Neural crest cell (in vitro differentiated cells): ENCODE measurements at regions not wholly inside any gene's neighbourhood (a gene's known extent, or its start where the extent isn't known, plus 50 kb on each side); places are given as distances from the start of the nearest gene placed in this dataset.
"Not testable (repeated sequence)": the region's sequence is repeated elsewhere in the genome, so short reads cannot be mapped to it uniquely, and the experiment has no call there.

ENCODE experiments used
- DNase-seq: peaks from one replicate; pipeline ENCODE4 v3.0.0; 2021; ENCODE audit warnings: low read depth, mixed read lengths, low spot score
- H3K27ac Mint-ChIP-seq: one replicate; pipeline ENCODE4 v1.8.0; 2021; ENCODE audit warnings: mild to moderate bottlenecking, mixed read lengths; ENCODE audit not compliant: unreplicated experiment
- H3K27me3 Mint-ChIP-seq: 2 replicates; pipeline ENCODE4 v1.8.0; 2021; ENCODE audit warnings: low read depth, mild to moderate bottlenecking, mixed read lengths
- H3K36me3 Mint-ChIP-seq: 2 replicates; pipeline ENCODE4 v1.8.0; 2021; ENCODE audit warnings: low read depth, mild to moderate bottlenecking, mixed read lengths
- H3K4me1 Mint-ChIP-seq: 2 replicates; pipeline ENCODE4 v1.8.0; 2021; ENCODE audit warnings: mixed read lengths
- H3K4me3 Mint-ChIP-seq: one replicate; pipeline ENCODE4 v1.8.0; 2021; ENCODE audit warnings: mild to moderate bottlenecking, mixed read lengths
- H3K9me3 Mint-ChIP-seq: 2 replicates; pipeline ENCODE4 v1.8.0; 2021; ENCODE audit warnings: mixed read lengths
- TF ChIP-seq, protein P1 (sequence below): fragments of 200-600 bp; sonication (generic); conservative IDR thresholded peaks from 2 replicates; pipeline ENCODE4 v1.5.0; 2021; ENCODE audit warnings: antibody characterized with exemption, mild to moderate bottlenecking

DNA sequence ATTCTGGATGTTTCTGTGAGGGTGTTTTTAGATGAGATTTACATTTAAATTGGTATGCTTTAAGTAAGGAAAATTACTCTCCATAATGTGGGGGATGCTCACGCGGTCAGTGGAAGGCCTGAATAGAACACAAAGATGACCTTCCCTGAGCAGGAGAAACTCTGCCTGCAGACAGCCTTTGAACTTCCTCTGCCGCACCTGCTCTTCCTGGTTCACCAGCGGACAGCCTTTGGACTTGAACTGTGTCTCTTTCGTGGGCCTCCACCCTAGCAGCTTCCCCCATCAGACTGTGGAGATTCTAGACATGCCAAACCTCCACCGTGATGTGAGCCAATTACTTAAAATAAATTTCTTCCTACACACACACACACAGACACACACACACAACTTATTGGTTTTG, 210.7 kb downstream of the EFCAB11 start:
- TF ChIP-seq, protein P1, sequence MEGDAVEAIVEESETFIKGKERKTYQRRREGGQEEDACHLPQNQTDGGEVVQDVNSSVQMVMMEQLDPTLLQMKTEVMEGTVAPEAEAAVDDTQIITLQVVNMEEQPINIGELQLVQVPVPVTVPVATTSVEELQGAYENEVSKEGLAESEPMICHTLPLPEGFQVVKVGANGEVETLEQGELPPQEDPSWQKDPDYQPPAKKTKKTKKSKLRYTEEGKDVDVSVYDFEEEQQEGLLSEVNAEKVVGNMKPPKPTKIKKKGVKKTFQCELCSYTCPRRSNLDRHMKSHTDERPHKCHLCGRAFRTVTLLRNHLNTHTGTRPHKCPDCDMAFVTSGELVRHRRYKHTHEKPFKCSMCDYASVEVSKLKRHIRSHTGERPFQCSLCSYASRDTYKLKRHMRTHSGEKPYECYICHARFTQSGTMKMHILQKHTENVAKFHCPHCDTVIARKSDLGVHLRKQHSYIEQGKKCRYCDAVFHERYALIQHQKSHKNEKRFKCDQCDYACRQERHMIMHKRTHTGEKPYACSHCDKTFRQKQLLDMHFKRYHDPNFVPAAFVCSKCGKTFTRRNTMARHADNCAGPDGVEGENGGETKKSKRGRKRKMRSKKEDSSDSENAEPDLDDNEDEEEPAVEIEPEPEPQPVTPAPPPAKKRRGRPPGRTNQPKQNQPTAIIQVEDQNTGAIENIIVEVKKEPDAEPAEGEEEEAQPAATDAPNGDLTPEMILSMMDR: no peak
- no peak for DNase-seq
- Mint-ChIP-seq H3K27ac (no peak overlapping the region), H3K4me3 (no peak overlapping the region), H3K4me1 (no peaks in the 10 kb centered on the region), H3K9me3 (peaks cover 29% of the 10 kb centered on the region), H3K27me3 (no peaks in the 10 kb centered on the region), H3K36me3 (peaks cover 5% of the 10 kb centered on the region)

DNA sequence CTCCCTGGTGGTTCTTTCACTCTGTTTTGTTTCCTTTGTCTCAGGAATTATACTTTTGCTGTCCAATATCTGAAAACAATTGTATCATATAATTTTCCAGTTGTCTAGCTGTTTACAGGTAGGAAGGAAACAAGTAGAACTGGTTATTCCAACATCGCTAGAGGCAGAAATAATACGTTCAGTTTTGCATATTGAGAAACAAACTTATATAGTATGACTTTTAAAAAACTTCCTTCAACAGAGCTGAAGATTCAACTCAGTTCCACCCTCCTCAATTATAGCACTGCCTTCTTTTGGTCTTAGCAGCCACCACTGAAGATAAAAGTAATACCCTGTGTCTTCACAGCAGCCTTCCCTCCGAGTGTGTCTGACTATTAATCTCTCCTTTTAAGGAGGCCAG, 214.3 kb downstream of the EFCAB11 start:
- Mint-ChIP-seq H3K27ac (no peak overlapping the region), H3K36me3 (peaks cover 5% of the 10 kb centered on the region), H3K4me1 (no peaks in the 10 kb centered on the region), H3K27me3 (no peaks in the 10 kb centered on the region), H3K4me3 (no peak overlapping the region), H3K9me3 (peaks cover 15% of the 10 kb centered on the region)
- TF ChIP-seq, protein P1: no peak
- DNase-seq: no peak

DNA sequence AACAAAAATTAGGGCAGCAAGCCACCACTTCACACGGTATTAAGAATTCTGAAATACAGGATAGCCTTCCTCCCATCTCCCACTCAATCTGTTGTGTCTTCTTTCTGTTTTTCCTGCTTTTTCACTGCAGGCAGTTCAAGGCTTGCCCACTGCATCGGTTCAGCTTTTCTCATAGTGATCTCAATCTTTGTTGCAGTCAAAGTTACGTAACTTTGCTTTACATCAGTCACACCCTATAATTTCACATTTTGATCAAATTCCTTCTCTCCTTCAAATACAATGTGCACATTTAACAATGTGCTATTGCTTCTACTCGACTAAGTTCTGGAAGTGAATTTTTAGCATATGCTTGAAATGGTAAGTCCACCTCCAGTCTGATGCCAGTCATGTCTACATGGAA, 217.6 kb downstream of the EFCAB11 start:
- no peak for DNase-seq
- Mint-ChIP-seq H3K36me3 (peaks cover 1% of the 10 kb centered on the region), H3K4me1 (no peaks in the 10 kb centered on the region), H3K27me3 (no peaks in the 10 kb centered on the region), H3K9me3 (peaks cover 12% of the 10 kb centered on the region), H3K27ac (no peak overlapping the region), H3K4me3 (no peak overlapping the region)
- TF ChIP-seq, protein P1: no peak

DNA sequence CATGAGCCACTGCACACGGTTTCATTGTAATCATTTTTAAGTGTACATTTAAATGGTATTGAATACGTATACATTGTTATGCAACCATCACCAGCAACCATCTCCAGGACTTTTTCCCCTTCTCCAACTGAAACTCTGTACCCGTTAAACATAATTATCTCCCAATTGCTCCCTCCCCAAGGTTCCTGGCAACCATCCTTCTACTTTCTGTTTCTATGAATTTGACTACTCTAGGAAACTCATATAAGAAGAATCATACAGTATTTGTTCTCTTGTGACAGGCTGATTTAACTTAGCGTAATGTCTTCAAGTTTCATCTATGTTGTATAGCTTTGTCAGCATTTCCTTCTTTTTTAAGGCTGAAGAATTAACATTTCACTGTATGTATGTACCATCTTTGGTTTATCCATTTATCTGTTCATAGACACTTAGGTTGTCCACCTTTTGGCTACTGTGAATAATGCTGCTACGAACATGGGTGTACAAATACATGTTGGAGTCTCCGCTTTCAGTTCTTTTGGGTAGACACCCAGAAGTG, 223.1 kb downstream of the EFCAB11 start:
- TF ChIP-seq, protein P1: no peak
- Mint-ChIP-seq H3K36me3 (no peaks in the 10 kb centered on the region), H3K4me1 (no peaks in the 10 kb centered on the region), H3K27me3 (no peaks in the 10 kb centered on the region), H3K9me3 (peaks cover 6% of the 10 kb centered on the region), H3K27ac (no peak overlapping the region), H3K4me3 (no peak overlapping the region)
- DNase-seq: no peak

DNA sequence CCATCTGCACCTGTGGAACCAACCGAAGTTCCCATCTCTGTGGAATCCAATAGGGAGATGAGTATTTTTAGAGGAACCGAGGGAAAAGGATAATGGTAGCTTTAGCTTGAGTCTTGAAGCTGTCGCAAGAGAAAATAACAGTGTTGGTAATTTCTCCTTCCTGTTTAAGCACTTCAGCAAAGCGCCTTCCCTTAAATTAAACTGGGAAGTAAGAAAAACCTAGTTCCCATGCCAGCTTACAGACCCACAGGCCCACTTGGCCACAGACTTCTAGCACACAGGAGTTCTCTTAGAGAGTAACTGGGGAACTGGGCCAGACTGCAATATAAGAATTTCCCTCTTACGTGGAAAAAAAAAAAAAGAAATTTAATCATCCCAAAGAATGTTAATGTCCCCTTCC, 223.8 kb downstream of the EFCAB11 start:
- TF ChIP-seq, protein P1: no peak
- DNase-seq: no peak
- no peaks in the 10 kb centered on the region for H3K4me1 Mint-ChIP-seq
- H3K4me3 Mint-ChIP-seq: no peak overlapping the region
- H3K9me3 Mint-ChIP-seq: peaks cover 6% of the 10 kb centered on the region
- H3K36me3 Mint-ChIP-seq: no peaks in the 10 kb centered on the region
- H3K27me3 Mint-ChIP-seq: no peaks in the 10 kb centered on the region
- H3K27ac Mint-ChIP-seq: no peak overlapping the region

DNA sequence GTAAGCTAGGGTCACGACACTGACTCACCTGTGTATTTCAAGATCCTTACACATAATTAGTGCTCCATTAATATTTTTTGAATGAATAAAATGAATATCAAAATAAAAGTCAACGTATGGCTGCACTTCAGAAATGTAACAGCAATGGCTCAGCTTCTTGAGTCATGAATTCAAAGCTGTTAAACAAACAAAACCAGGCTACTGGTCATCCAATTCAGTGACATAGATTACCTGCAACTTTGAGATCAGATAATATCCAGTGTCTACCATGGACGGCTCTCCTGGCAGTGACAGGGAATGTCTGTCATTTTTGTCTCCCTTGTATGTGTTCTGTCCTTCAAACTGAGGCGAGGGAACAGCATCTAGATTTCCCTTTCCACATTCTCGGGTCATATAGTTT, 225.6 kb downstream of the EFCAB11 start:
- TF ChIP-seq, protein P1: no peak
- H3K9me3 Mint-ChIP-seq: peaks cover 6% of the 10 kb centered on the region
- H3K36me3 Mint-ChIP-seq: no peaks in the 10 kb centered on the region
- no peak overlapping the region for H3K4me3 Mint-ChIP-seq
- H3K27ac Mint-ChIP-seq: no peak overlapping the region
- no peaks in the 10 kb centered on the region for H3K27me3 Mint-ChIP-seq
- no peaks in the 10 kb centered on the region for H3K4me1 Mint-ChIP-seq
- no peak for DNase-seq

DNA sequence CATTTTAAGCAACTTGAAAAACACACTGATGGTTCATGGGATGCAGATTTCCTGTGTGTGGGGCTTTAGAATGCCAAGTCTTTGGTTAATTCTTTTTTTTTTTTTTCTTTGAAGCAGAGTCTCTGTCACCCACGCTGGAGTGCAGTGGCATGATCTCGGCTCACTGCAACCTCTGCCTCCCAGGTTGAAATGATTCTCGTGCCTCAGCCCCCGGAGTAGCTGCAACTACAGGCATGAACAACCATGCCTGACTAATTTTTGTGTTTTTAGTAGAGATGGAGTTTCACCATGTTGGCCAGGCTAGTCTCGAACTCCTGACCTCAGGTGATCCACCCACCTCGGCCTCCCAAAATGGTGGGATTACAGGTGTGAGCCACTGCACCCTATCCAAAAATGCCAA, 228.3 kb downstream of the EFCAB11 start:
- not testable (repeated sequence) for H3K27ac Mint-ChIP-seq, H3K4me3 Mint-ChIP-seq, H3K4me1 Mint-ChIP-seq, H3K36me3 Mint-ChIP-seq, DNase-seq, H3K27me3 Mint-ChIP-seq, H3K9me3 Mint-ChIP-seq
